ENCODE measurements at regions not wholly inside any gene's neighbourhood (a gene's known extent, or its start where the extent isn't known, plus 50 kb on each side); places are given as distances from the start of the nearest gene placed in this dataset.
A peak's percentile ranks its signal among the peaks of the same experiment; 100 is the strongest.

DNA sequence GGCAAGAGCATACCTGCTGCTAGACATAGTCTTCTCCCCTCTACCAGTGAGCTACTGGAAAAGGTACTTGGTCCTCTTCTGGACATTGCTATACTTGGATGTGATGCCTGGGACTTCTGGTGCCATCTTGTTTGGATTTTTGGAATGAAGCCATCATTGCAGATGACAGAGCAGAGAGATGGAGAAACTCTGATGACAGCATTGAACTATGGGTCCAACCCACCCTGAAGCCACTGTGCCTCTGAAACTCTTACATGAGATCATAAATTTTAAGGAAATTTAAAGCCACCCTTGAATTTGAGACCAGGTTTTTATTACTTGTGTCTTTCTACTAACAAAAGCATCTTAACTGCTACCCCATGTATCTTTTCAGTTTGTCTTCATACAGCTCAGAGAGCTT, 151.1 kb upstream of the SMIM23 start:
- Histone ChIP-seq H3K4me1 (peaks cover 9 to 19% (median 13%) of the 10 kb centered on the region in 4 donors), H3K36me3 (no peaks in the 10 kb centered on the region), H3K4me3 (no peak overlapping the region), H3K9me3 (no peaks in the 10 kb centered on the region), H3K27ac (peak overlapping the region in 1 of 4 donors; percentile 32), H3K27me3 (no peaks in the 10 kb centered on the region)
- ATAC-seq (ENCODE audit: low FRiP score in 2 of 2): no peak
- TF ChIP-seq, protein P1, sequence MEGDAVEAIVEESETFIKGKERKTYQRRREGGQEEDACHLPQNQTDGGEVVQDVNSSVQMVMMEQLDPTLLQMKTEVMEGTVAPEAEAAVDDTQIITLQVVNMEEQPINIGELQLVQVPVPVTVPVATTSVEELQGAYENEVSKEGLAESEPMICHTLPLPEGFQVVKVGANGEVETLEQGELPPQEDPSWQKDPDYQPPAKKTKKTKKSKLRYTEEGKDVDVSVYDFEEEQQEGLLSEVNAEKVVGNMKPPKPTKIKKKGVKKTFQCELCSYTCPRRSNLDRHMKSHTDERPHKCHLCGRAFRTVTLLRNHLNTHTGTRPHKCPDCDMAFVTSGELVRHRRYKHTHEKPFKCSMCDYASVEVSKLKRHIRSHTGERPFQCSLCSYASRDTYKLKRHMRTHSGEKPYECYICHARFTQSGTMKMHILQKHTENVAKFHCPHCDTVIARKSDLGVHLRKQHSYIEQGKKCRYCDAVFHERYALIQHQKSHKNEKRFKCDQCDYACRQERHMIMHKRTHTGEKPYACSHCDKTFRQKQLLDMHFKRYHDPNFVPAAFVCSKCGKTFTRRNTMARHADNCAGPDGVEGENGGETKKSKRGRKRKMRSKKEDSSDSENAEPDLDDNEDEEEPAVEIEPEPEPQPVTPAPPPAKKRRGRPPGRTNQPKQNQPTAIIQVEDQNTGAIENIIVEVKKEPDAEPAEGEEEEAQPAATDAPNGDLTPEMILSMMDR (IDR thresholded peaks at IDR 0.05): no peak
- TF ChIP-seq EP300 (IDR thresholded peaks at IDR 0.05) (no peak), POLR2AphosphoS5 (IDR thresholded peaks at IDR 0.05) (no peak), POLR2A (IDR thresholded peaks at IDR 0.05) (no peak)
- DNase-seq: no peak

GRCh38 chr5:171635028-171635427, 150.6 kb upstream of the SMIM23 start:
- no peak for DNase-seq
- peaks cover 4 to 15% (median 8%) of the 10 kb centered on the region in 4 donors for H3K4me1 ChIP-seq

GRCh38 chr5:171635561-171636245, 149.9 kb upstream of the SMIM23 start:
- Histone ChIP-seq H3K4me1 (peaks cover 0 to 16% (median 4%) of the 10 kb centered on the region in 4 donors), H3K36me3 (no peaks in the 10 kb centered on the region), H3K27me3 (no peaks in the 10 kb centered on the region), H3K27ac (no peak overlapping the region), H3K9me3 (no peaks in the 10 kb centered on the region), H3K4me3 (no peak overlapping the region)
- peak in 1 of 2 donors; percentile 28 for ATAC-seq (ENCODE audit: low FRiP score in 2 of 2)
- WGBS, 2 donors: 69 to 73% methylated on average over 8 of the region's 8 CpGs
- no peak for DNase-seq
- no peak for TF ChIP-seq POLR2A (IDR thresholded peaks at IDR 0.05)
- no peak for TF ChIP-seq EP300 (IDR thresholded peaks at IDR 0.05)
- no peak for TF ChIP-seq POLR2AphosphoS5 (IDR thresholded peaks at IDR 0.05)
- TF ChIP-seq, protein P1 (IDR thresholded peaks at IDR 0.05): no peak

More at GRCh38 chr5:171635028-171635427, 150.6 kb upstream of the SMIM23 start:
- 84 to 93% methylated on average over 2 of the region's 2 CpGs for WGBS, 2 donors
- no peak for TF ChIP-seq EP300 (IDR thresholded peaks at IDR 0.05)
- no peak for TF ChIP-seq POLR2A (IDR thresholded peaks at IDR 0.05)
- no peak for TF ChIP-seq POLR2AphosphoS5 (IDR thresholded peaks at IDR 0.05)
- TF ChIP-seq, protein P1 (IDR thresholded peaks at IDR 0.05): no peak
- Histone ChIP-seq H3K36me3 (no peaks in the 10 kb centered on the region), H3K4me3 (no peak overlapping the region), H3K9me3 (no peaks in the 10 kb centered on the region), H3K27ac (peak overlapping the region in 1 of 4 donors; percentile 32), H3K27me3 (no peaks in the 10 kb centered on the region)
- no peak for ATAC-seq (ENCODE audit: low FRiP score in 2 of 2)

DNA sequence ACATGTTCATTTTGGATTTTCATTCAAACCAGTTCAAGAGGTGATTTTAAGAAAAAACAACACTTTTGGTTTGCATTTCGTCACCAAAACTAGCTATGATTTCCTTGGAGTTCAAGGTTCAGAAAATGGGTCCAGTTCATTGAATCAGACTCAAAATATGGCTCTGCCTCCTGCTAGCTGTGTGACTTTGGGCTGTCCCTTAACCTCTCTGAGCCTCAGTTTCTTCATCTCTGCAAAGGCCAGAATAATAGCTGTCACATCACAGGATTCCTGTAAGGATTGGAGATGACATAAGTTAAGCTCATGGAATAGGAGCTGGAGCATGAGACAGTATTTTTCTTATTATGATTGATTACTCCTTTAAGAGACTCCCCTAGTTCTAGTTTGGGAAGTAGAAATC, 147.8 kb upstream of the SMIM23 start:
- TF ChIP-seq, protein P1 (IDR thresholded peaks at IDR 0.05): no peak
- TF ChIP-seq POLR2AphosphoS5 (IDR thresholded peaks at IDR 0.05) (no peak), POLR2A (IDR thresholded peaks at IDR 0.05) (no peak), EP300 (IDR thresholded peaks at IDR 0.05) (no peak)
- 87 to 88% methylated on average over 1 of the region's 1 CpG for WGBS, 2 donors
- Histone ChIP-seq H3K9me3 (no peaks in the 10 kb centered on the region), H3K4me3 (no peak overlapping the region), H3K27me3 (no peaks in the 10 kb centered on the region), H3K36me3 (no peaks in the 10 kb centered on the region), H3K27ac (no peak overlapping the region), H3K4me1 (peaks cover 0 to 16% (median 4%) of the 10 kb centered on the region in 4 donors)
- no peak for ATAC-seq (ENCODE audit: low FRiP score in 2 of 2)
- DNase-seq: no peak

DNA sequence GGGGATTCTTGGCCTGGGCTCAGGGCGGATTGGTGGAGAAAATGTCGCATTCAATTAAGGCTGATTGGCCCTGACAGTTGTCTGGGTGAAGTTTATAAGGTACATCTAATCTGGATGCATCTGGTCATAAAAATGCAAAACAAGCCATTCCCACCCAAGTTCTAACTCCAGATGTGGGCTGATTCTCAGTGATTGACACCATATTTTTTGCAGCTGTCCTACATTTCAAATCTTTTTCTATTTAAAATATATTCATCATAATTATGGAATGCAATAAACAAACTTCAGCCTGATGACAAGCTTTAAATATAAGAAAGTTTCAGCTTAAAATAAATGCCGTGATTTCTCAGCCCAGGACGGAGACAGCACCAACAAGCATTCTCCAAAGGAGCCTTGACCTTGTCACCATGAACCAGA, 146.4 kb upstream of the SMIM23 start:
- no peak overlapping the region for H3K27ac ChIP-seq
- H3K36me3 ChIP-seq: no peaks in the 10 kb centered on the region
- 67 to 70% methylated on average over 4 of the region's 4 CpGs for WGBS, 2 donors
- no peaks in the 10 kb centered on the region for H3K9me3 ChIP-seq
- peaks cover 0 to 10% (median 4%) of the 10 kb centered on the region in 4 donors for H3K4me1 ChIP-seq
- no peaks in the 10 kb centered on the region for H3K27me3 ChIP-seq
- DNase-seq (no peak), ATAC-seq (ENCODE audit: low FRiP score in 2 of 2) (no peak)
- no peak overlapping the region for H3K4me3 ChIP-seq
- no peak for TF ChIP-seq POLR2AphosphoS5 (IDR thresholded peaks at IDR 0.05)
- no peak for TF ChIP-seq EP300 (IDR thresholded peaks at IDR 0.05)
- TF ChIP-seq POLR2A (IDR thresholded peaks at IDR 0.05): no peak
- TF ChIP-seq, protein P1 (IDR thresholded peaks at IDR 0.05): no peak
